Panc1 (cell line): ENCODE measurements at regions not wholly inside any gene's neighbourhood (a gene's known extent, or its start where the extent isn't known, plus 50 kb on each side); places are given as distances from the start of the nearest gene placed in this dataset.

Experiments
- ATAC-seq: fragments of 200-7000 bp; cut with Tn5 transposase; 2 replicates; pipeline ENCODE4 v1.9.1; 2020; ENCODE audit warnings: mild to moderate bottlenecking, moderate library complexity
- BruUV-seq: library from RNA; stranded (reverse); fragments of 400-500 nt; replicated peaks from 2 replicates; lab custom pipeline; 2021; lab: Mats Ljungman, UMichigan
- CTCF ChIA-PET: fragments of 300-600 bp; sonication (Branson Sonifier 250); formaldehyde crosslinking; loops from one replicate; lab custom pipeline; 2022; ENCODE audit warnings: antibody characterized with exemption; lab: Charles Lee
- POLR2A ChIA-PET: fragments of 300-600 bp; sonication (Branson Sonifier 250); formaldehyde crosslinking; loops from one replicate; lab custom pipeline; 2022; ENCODE audit warnings: antibody characterized with exemption; lab: Charles Lee
- DNase-seq: peaks from one replicate; pipeline ENCODE4 v3.0.0-alpha.2; 2010; ENCODE audit warnings: low read depth, low spot score
- H3K27ac ChIP-seq: 2 replicates; pipeline ENCODE4 v1.5.1; 2011; ENCODE audit warnings: mild to moderate bottlenecking, low read length, inconsistent platforms
- H3K27me3 ChIP-seq: fragments of 200-500 bp; sonication (Bioruptor generic); 2 replicates; pipeline ENCODE4 v1.6.0; 2014; ENCODE audit warnings: low read length, inconsistent platforms; ENCODE audit not compliant: control insufficient read depth, insufficient read depth
- H3K36me3 ChIP-seq: fragments of 200-500 bp; sonication (Bioruptor generic); 2 replicates; pipeline ENCODE4 v1.5.1; 2014; ENCODE audit warnings: inconsistent platforms, mild to moderate bottlenecking, low read length, moderate library complexity; ENCODE audit not compliant: control insufficient read depth, insufficient read depth
- H3K4me1 ChIP-seq: 2 replicates; pipeline ENCODE4 v1.5.1; 2011; ENCODE audit warnings: inconsistent platforms, mild to moderate bottlenecking, low read length, moderate library complexity; ENCODE audit not compliant: control insufficient read depth, insufficient read depth
- H3K4me3 ChIP-seq, 2 experiments: 2 replicates each; pipeline ENCODE4 v1.5.1; 2011 to 2012; ENCODE audit warnings: low read depth in 2 of 2, low read length in 2 of 2, mild to moderate bottlenecking in 2 of 2, inconsistent platforms in 1 of 2, moderate library complexity in 1 of 2
- H3K9me3 ChIP-seq: fragments of 200-500 bp; sonication (Bioruptor generic); 2 replicates; pipeline ENCODE4 v1.5.1; 2014; ENCODE audit warnings: low read depth, mild to moderate bottlenecking, inconsistent platforms, low read length, moderate library complexity; ENCODE audit not compliant: control insufficient read depth, insufficient read depth
- CTCF ChIP-seq: fragments of 450-650 bp; IDR thresholded peaks from 2 replicates; pipeline ENCODE4 v1.5.1; 2017; ENCODE audit warnings: mild to moderate bottlenecking
- POLR2AphosphoS5 ChIP-seq: IDR thresholded peaks from 2 replicates; pipeline ENCODE4 v1.6.1; 2012; ENCODE audit warnings: mild to moderate bottlenecking, low read depth, low read length, moderate library complexity
- REST ChIP-seq, 2 experiments: IDR thresholded peaks; 2 replicates each; pipeline ENCODE4 v1.6.1; 2011 to 2012; ENCODE audit warnings: low read depth in 2 of 2, control low read depth in 1 of 2, low read length in 1 of 2, mild to moderate bottlenecking in 1 of 2, moderate library complexity in 1 of 2; ENCODE audit not compliant: insufficient read depth in 1 of 2
- SIN3A ChIP-seq: IDR thresholded peaks from 2 replicates; pipeline ENCODE4 v1.6.1; 2012; ENCODE audit warnings: low read depth, mild to moderate bottlenecking, low read length, moderate library complexity, borderline replicate concordance; ENCODE audit not compliant: insufficient read depth
- TCF7L2 ChIP-seq: IDR thresholded peaks from 2 replicates; pipeline ENCODE4 v1.6.1; 2011; ENCODE audit warnings: mild to moderate bottlenecking, low read depth, low read length, inconsistent platforms
- in situ Hi-C: cut with HindIII; loops from 2 replicates; pipeline ENCODE4 v1.10.0; 2016; ENCODE audit warnings: low sequenced_read_pairs, low pct_unique_long_range_greater_than_20kb
- intact Hi-C: fragments of 100-400 bp; cut with micrococcal nuclease; formaldehyde crosslinking; loops from one replicate; pipeline ENCODE4 v1.10.0; 2022; ENCODE audit not compliant: unreplicated experiment

GRCh38 chr5:167893271-167893670, 398.2 kb upstream of the WWC1 start:
- Histone ChIP-seq H3K36me3 (no peaks in the 10 kb centered on the region), H3K27ac (no peak overlapping the region), H3K9me3 (no peaks in the 10 kb centered on the region), H3K4me1 (no peaks in the 10 kb centered on the region), H3K4me3 (no peak overlapping the region), H3K27me3 (no peaks in the 10 kb centered on the region)
- ChIA-PET CTCF (no interaction called here), POLR2A (no interaction called here)
- in situ Hi-C loops: no loop called here
- DNase-seq (no peak), ATAC-seq (no peak)
- intact Hi-C loops: no loop called here
- no TSS peak for BruUV-seq
- TF ChIP-seq TCF7L2 (no peak), REST (IDR thresholded peaks at IDR 0.05; ENCODE audit: insufficient read depth in 1 of 2, low read depth in 2 of 2, low read length in 1 of 2) (no peak), CTCF (no peak), SIN3A (no peak), POLR2AphosphoS5 (no peak)

- DNase-seq (no peak), ATAC-seq (no peak)
- in situ Hi-C loops: no loop called here
- no peaks in the 10 kb centered on the region for H3K9me3 ChIP-seq
- no peaks in the 10 kb centered on the region for H3K27me3 ChIP-seq
- no peak overlapping the region for H3K4me3 ChIP-seq
- H3K4me1 ChIP-seq: no peaks in the 10 kb centered on the region
- ChIA-PET CTCF (no interaction called here), POLR2A (interaction anchor here (0.5 kb wide), 1 partner anchor 207 kb away, joined by 3 read pairs; no protein-coding TSS in a partner anchor)
- H3K36me3 ChIP-seq: no peaks in the 10 kb centered on the region
- BruUV-seq: no TSS peak
- intact Hi-C loops: no loop called here
- TF ChIP-seq TCF7L2 (no peak), POLR2AphosphoS5 (no peak), REST (IDR thresholded peaks at IDR 0.05; ENCODE audit: insufficient read depth in 1 of 2, low read depth in 2 of 2, low read length in 1 of 2) (no peak), CTCF (no peak), SIN3A (no peak)
- no peak overlapping the region for H3K27ac ChIP-seq
Observed at GRCh38 chr5:167894631-167895472, 396.6 kb upstream of the WWC1 start.
